ENCODE measurements at regions not wholly inside any gene's neighbourhood (a gene's known extent, or its start where the extent isn't known, plus 50 kb on each side); places are given as distances from the start of the nearest gene placed in this dataset.

DNA sequence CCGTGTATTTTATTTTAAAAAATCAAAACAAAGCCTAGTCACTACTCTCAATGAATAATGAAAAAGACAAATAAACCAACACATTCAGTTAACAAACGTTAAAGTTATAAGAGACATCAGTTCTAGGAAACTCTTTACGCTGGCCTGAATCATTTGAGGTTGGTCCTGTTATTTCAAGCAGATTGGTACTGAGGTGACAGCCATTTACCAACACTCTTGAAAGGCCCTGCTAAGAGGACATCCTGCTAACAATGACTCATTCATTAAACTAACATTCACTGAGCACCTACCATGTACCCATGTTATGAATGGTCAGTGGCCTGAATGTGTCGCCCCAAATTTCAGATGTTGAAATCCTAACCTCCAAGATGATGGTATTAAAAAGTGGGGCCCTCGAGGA lies 57.1 kb upstream of the ADGRG2 start:
- no peak for DNase-seq
- Histone ChIP-seq H4K20me1 (ENCODE audit: insufficient read depth) (no peaks in the 10 kb centered on the region), H3K9me3 (no peaks in the 10 kb centered on the region), H3F3A (replicated peaks; ENCODE audit: insufficient read depth) (no peaks in the 10 kb centered on the region), H2AFZ (ENCODE audit: low read depth) (no peak overlapping the region), H3K79me2 (ENCODE audit: insufficient read depth) (no peaks in the 10 kb centered on the region), H3K9me2 (no peaks in the 10 kb centered on the region), H3K4me2 (no peak overlapping the region), H3K36me3 (replicated peaks in 1 of 2; ENCODE audit: control insufficient read depth in 1 of 2, insufficient read depth in 2 of 2, low read length in 1 of 2) (no peaks in the 10 kb centered on the region), H3K9ac (no peak overlapping the region), H3K27me3 (ENCODE audit: insufficient read depth) (no peaks in the 10 kb centered on the region), H3K4me1 (ENCODE audit: control insufficient read depth in 1 of 2, insufficient read depth in 2 of 2, low read depth in 1 of 2, low read length in 1 of 2) (peaks cover 0 to 11% of the 10 kb centered on the region in 2 experiments; a peak in 1 of 4 replicates), H3K4me3 (ENCODE audit: low read depth in 2 of 2, low read length in 1 of 2) (no peak overlapping the region), H3K27ac (ENCODE audit: low read depth in 2 of 2, low read length in 1 of 2) (no peak overlapping the region)
- 30% methylated on average over 5 of the region's 5 CpGs for WGBS (ENCODE audit: low lambda C conversion rate)
- TF ChIP-seq, protein P1, sequence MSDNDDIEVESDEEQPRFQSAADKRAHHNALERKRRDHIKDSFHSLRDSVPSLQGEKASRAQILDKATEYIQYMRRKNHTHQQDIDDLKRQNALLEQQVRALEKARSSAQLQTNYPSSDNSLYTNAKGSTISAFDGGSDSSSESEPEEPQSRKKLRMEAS (IDR thresholded peaks at IDR 0.05; ENCODE audit: low read depth), result no peak
- no peak for TF ChIP-seq RFX5 (IDR thresholded peaks at IDR 0.05; ENCODE audit: low read length)
- TF ChIP-seq, protein P2, sequence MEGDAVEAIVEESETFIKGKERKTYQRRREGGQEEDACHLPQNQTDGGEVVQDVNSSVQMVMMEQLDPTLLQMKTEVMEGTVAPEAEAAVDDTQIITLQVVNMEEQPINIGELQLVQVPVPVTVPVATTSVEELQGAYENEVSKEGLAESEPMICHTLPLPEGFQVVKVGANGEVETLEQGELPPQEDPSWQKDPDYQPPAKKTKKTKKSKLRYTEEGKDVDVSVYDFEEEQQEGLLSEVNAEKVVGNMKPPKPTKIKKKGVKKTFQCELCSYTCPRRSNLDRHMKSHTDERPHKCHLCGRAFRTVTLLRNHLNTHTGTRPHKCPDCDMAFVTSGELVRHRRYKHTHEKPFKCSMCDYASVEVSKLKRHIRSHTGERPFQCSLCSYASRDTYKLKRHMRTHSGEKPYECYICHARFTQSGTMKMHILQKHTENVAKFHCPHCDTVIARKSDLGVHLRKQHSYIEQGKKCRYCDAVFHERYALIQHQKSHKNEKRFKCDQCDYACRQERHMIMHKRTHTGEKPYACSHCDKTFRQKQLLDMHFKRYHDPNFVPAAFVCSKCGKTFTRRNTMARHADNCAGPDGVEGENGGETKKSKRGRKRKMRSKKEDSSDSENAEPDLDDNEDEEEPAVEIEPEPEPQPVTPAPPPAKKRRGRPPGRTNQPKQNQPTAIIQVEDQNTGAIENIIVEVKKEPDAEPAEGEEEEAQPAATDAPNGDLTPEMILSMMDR (IDR thresholded peaks at IDR 0.05), result no peak
- TF ChIP-seq RXRA (IDR thresholded peaks at IDR 0.05; ENCODE audit: borderline replicate concordance, low read depth), result no peak
- ChIA-PET CTCF (no interaction called here), POLR2A (no interaction called here)

DNA sequence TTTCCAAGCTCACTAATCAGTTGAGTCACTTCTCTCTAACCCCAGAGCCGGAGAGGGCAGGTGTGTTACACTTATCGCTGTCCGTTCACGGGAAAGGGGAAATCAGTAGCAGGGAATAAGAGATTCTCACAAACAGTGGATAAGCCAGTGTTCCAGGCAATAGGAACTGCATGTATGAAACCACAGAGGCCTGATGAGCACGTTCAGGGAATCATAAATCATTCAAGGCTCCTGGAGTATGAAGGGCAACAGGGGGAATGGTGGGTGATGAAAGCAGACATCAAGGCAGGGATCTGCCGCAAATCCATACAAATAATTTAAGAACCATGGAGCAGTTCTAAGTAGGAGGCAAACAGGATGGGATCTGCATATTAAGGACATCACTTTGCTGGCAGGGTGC lies 59.1 kb upstream of the ADGRG2 start:
- no peaks in the 10 kb centered on the region for H3K36me3 ChIP-seq (replicated peaks in 1 of 2; ENCODE audit: control insufficient read depth in 1 of 2, insufficient read depth in 2 of 2, low read length in 1 of 2)
- H3K4me2 ChIP-seq, result no peak overlapping the region
- H3K9me3 ChIP-seq, result no peaks in the 10 kb centered on the region
- POLR2A ChIA-PET, result no interaction called here
- no peaks in the 10 kb centered on the region for H3K9me2 ChIP-seq
- H4K20me1 ChIP-seq (ENCODE audit: insufficient read depth), result no peaks in the 10 kb centered on the region
- no peak for DNase-seq
- no peaks in the 10 kb centered on the region for H3F3A ChIP-seq (replicated peaks; ENCODE audit: insufficient read depth)
- no peak overlapping the region for H2AFZ ChIP-seq (ENCODE audit: low read depth)
- H3K4me3 ChIP-seq (ENCODE audit: low read depth in 2 of 2, low read length in 1 of 2), result no peak overlapping the region
- H3K9ac ChIP-seq, result no peak overlapping the region
- H3K27ac ChIP-seq (ENCODE audit: low read depth in 2 of 2, low read length in 1 of 2), result no peak overlapping the region
- 50% methylated on average over 6 of the region's 6 CpGs for WGBS (ENCODE audit: low lambda C conversion rate)
- H3K27me3 ChIP-seq (ENCODE audit: insufficient read depth), result no peaks in the 10 kb centered on the region
- no peaks in the 10 kb centered on the region; a peak in 1 of 4 replicates for H3K4me1 ChIP-seq (ENCODE audit: control insufficient read depth in 1 of 2, insufficient read depth in 2 of 2, low read depth in 1 of 2, low read length in 1 of 2)
- CTCF ChIA-PET, result no interaction called here
- TF ChIP-seq RCOR1 (IDR thresholded peaks at IDR 0.05; ENCODE audit: low read length), result no peak
- TF ChIP-seq GATA2 (CRISPR knock-in tag; IDR thresholded peaks at IDR 0.05), result no peak
- TF ChIP-seq YY1 (IDR thresholded peaks at IDR 0.05; ENCODE audit: low read depth), result no peak
- no peak for TF ChIP-seq EZH2phosphoT487 (IDR thresholded peaks at IDR 0.05; ENCODE audit: borderline replicate concordance, low read depth)
- no peak for TF ChIP-seq JUND (IDR thresholded peaks at IDR 0.05)
- no peaks in the 10 kb centered on the region for H3K79me2 ChIP-seq (ENCODE audit: insufficient read depth)

DNA sequence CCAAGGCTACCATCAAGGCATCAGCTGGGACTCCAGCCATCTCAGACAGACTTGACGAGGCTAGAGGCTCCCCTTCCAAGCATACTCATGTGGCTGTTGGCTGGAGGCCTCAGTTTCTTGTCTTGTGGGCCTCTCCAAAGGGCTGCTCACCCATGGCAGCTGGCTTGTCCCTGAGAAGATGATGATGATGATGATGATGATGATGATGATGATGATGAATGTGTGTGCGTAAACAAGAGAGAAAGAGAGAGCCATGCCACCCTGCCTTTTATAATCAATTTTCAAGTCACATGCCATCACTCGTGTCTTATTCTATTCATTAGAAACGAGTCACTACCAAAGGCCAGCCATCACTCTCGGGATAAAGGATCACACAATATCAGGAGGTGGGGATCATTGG lies 60.5 kb upstream of the ADGRG2 start:
- H3K27ac ChIP-seq (ENCODE audit: low read depth in 2 of 2, low read length in 1 of 2), result no peak overlapping the region
- no peaks in the 10 kb centered on the region; a peak in 1 of 4 replicates for H3K4me1 ChIP-seq (ENCODE audit: control insufficient read depth in 1 of 2, insufficient read depth in 2 of 2, low read depth in 1 of 2, low read length in 1 of 2)
- no peak for DNase-seq
- no peaks in the 10 kb centered on the region for H3K9me2 ChIP-seq
- H3K4me2 ChIP-seq, result no peak overlapping the region
- POLR2A ChIA-PET, result no interaction called here
- H4K20me1 ChIP-seq (ENCODE audit: insufficient read depth), result no peaks in the 10 kb centered on the region
- H3K36me3 ChIP-seq (replicated peaks in 1 of 2; ENCODE audit: control insufficient read depth in 1 of 2, insufficient read depth in 2 of 2, low read length in 1 of 2), result no peaks in the 10 kb centered on the region
- no peak overlapping the region for H3K4me3 ChIP-seq (ENCODE audit: low read depth in 2 of 2, low read length in 1 of 2)
- H3K9ac ChIP-seq, result no peak overlapping the region
- CTCF ChIA-PET, result no interaction called here
- WGBS (ENCODE audit: low lambda C conversion rate), result 21% methylated on average over 4 of the region's 5 CpGs
- H2AFZ ChIP-seq (ENCODE audit: low read depth), result no peak overlapping the region
- H3K79me2 ChIP-seq (ENCODE audit: insufficient read depth), result no peaks in the 10 kb centered on the region
- H3K9me3 ChIP-seq, result no peaks in the 10 kb centered on the region
- no peaks in the 10 kb centered on the region for H3K27me3 ChIP-seq (ENCODE audit: insufficient read depth)
- H3F3A ChIP-seq (replicated peaks; ENCODE audit: insufficient read depth), result no peaks in the 10 kb centered on the region
- TF ChIP-seq, protein P3, sequence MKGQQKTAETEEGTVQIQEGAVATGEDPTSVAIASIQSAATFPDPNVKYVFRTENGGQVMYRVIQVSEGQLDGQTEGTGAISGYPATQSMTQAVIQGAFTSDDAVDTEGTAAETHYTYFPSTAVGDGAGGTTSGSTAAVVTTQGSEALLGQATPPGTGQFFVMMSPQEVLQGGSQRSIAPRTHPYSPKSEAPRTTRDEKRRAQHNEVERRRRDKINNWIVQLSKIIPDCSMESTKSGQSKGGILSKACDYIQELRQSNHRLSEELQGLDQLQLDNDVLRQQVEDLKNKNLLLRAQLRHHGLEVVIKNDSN (IDR thresholded peaks at IDR 0.05; ENCODE audit: borderline replicate concordance, low read depth), result no peak
- TF ChIP-seq, protein P4, sequence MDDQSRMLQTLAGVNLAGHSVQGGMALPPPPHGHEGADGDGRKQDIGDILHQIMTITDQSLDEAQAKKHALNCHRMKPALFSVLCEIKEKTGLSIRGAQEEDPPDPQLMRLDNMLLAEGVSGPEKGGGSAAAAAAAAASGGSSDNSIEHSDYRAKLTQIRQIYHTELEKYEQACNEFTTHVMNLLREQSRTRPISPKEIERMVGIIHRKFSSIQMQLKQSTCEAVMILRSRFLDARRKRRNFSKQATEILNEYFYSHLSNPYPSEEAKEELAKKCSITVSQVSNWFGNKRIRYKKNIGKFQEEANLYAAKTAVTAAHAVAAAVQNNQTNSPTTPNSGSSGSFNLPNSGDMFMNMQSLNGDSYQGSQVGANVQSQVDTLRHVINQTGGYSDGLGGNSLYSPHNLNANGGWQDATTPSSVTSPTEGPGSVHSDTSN (IDR thresholded peaks at IDR 0.05), result no peak
- TF ChIP-seq POLR2AphosphoS5 (IDR thresholded peaks at IDR 0.05; ENCODE audit: low read depth, low read length), result no peak
- TF ChIP-seq MXI1 (IDR thresholded peaks at IDR 0.05; ENCODE audit: low read depth, low read length), result no peak
- no peak for TF ChIP-seq GATA2 (CRISPR knock-in tag; IDR thresholded peaks at IDR 0.05)
- no peak for TF ChIP-seq TEAD4 (IDR thresholded peaks at IDR 0.05; ENCODE audit: borderline replicate concordance, insufficient read depth)
- no peak for TF ChIP-seq SIN3A (IDR thresholded peaks at IDR 0.05; ENCODE audit: borderline replicate concordance, low read depth, low read length)
- no peak for TF ChIP-seq FOXJ3 (CRISPR knock-in tag; IDR thresholded peaks at IDR 0.05)
- TF ChIP-seq EZH2phosphoT487 (IDR thresholded peaks at IDR 0.05; ENCODE audit: borderline replicate concordance, low read depth), result no peak
- TF ChIP-seq TCF12 (IDR thresholded peaks at IDR 0.05), result no peak
- TF ChIP-seq, protein P2 (IDR thresholded peaks at IDR 0.05), result no peak
- no peak for TF ChIP-seq YY1 (IDR thresholded peaks at IDR 0.05; ENCODE audit: low read depth)
- TF ChIP-seq NRF1 (IDR thresholded peaks at IDR 0.05; ENCODE audit: low read depth, low read length), result no peak
